Coronary artery (tissue), 2 donors: ENCODE measurements at regions not wholly inside any gene's neighbourhood (a gene's known extent, or its start where the extent isn't known, plus 50 kb on each side); places are given as distances from the start of the nearest gene placed in this dataset.
A peak's percentile ranks its signal among the peaks of the same experiment; 100 is the strongest.

Experiments used
- DNase-seq: peaks from one replicate; pipeline ENCODE4 v3.0.0-alpha.2; 2017; ENCODE audit warnings: low spot score
- H3K27ac ChIP-seq, 2 donors: fragments of 200-600 bp; sonication (generic); one replicate each; pipeline ENCODE4 v1.5.1; 2016 to 2019
- H3K4me3 ChIP-seq: fragments of 200-600 bp; sonication (generic); 2 replicates; pipeline ENCODE4 v1.5.1; 2016; ENCODE audit warnings: mild to moderate bottlenecking, moderate library complexity
- TF ChIP-seq, protein P1 (sequence below): fragments of 200-600 bp; sonication (generic); IDR thresholded peaks from one replicate; pipeline ENCODE4 v1.5.1; 2019; ENCODE audit warnings: antibody characterized with exemption

- TF ChIP-seq, protein P1, sequence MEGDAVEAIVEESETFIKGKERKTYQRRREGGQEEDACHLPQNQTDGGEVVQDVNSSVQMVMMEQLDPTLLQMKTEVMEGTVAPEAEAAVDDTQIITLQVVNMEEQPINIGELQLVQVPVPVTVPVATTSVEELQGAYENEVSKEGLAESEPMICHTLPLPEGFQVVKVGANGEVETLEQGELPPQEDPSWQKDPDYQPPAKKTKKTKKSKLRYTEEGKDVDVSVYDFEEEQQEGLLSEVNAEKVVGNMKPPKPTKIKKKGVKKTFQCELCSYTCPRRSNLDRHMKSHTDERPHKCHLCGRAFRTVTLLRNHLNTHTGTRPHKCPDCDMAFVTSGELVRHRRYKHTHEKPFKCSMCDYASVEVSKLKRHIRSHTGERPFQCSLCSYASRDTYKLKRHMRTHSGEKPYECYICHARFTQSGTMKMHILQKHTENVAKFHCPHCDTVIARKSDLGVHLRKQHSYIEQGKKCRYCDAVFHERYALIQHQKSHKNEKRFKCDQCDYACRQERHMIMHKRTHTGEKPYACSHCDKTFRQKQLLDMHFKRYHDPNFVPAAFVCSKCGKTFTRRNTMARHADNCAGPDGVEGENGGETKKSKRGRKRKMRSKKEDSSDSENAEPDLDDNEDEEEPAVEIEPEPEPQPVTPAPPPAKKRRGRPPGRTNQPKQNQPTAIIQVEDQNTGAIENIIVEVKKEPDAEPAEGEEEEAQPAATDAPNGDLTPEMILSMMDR, result no peak
- H3K4me3 ChIP-seq, result no peak overlapping the region
- H3K27ac ChIP-seq, result no peak overlapping the region
- no peak for DNase-seq
Observed at GRCh38 chr11:95461348-95461747, 230.3 kb upstream of the SESN3 start.

DNA sequence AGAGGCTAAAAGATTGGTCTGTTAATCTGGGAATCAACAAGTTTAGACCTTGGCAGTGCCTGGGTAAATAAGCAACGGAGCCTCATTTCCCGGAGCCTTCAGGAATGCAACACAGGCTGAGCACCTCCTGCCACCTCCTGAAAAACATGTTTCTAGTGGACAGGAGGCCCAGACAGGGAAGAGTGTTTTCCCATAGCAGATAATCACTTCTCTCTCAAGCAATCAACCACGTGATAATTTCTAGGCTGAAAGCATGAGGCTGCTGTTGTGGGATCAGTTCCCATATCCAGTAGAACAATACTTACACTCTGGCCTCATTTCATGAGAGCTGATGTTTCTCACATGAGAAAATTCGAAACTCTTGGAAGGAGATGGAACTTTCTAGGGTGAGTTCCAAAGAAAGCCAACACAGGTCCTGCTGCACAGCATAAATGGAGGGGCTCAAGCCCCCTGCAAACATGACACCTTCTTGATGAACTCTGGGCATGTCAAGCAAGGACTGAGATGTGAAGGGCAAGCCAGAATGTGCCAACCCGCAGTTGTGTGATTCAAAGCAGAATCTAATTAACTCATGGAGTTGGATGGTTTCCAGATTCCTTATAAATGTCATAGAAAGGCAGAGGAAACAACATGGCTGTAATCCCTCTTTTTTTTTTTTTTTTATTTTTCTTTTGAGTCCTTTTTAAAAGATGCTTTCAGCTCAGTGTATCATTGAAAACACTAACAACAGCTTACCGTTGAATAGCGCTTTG lies 228.5 kb upstream of the SESN3 start:
- TF ChIP-seq, protein P1, result no peak
- Histone ChIP-seq H3K27ac (peak overlapping the region; percentile 27 to 59), H3K4me3 (no peak overlapping the region)
- no peak for DNase-seq

DNA sequence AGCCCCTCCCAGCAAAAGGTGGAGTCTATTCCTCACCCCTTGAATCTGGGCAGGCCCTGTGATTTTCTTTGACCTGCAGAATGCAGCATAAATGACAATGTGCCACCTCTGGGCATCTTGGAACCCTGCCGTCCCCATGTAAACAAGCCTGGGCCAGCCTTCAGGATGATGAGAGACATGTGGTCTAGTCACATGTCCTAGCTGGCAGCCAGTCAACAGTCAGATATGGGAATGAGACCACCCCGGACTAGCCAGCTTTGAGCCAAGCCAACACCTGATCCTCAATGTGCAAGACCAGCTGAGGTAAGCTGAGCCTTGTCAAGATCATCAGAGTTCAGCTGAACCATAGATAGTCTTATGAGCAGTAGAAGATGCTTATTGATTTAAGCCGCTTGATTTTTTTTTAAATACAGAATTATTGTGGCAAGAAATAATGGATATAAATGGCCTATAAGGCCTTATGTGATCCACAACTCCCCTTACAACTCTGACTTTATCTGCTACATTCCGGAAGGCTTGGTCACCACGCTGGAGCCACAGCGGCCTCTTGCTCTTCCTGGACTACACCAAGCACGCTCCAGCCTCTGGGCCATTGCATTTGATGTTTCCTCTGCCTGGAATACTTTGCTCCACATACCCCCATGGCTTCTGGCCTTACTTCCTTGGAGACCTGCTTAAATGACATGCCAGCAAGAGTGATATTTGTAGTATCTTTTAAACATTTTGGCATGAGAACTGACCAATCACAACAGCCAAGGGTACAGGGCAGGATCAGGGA lies 225.9 kb upstream of the SESN3 start:
- DNase-seq, result no peak
- TF ChIP-seq, protein P1, result no peak
- no peak overlapping the region for H3K27ac ChIP-seq
- H3K4me3 ChIP-seq, result no peak overlapping the region

- no peak for DNase-seq
- Histone ChIP-seq H3K27ac (no peak overlapping the region), H3K4me3 (no peak overlapping the region)
- TF ChIP-seq, protein P1, result no peak
Observed at GRCh38 chr11:95455228-95455970, 224.4 kb upstream of the SESN3 start.

- Histone ChIP-seq H3K27ac (peak overlapping the region; percentile 73 to 83), H3K4me3 (peak overlapping the region; percentile 1)
- TF ChIP-seq, protein P1, result no peak
- peak; percentile 87 for DNase-seq
Observed at GRCh38 chr11:95453616-95454171, 222.7 kb upstream of the SESN3 start.

GRCh38 chr11:95451682-95452081 lies 220.7 kb upstream of the SESN3 start:
- TF ChIP-seq, protein P1, result no peak
- no peak for DNase-seq
- Histone ChIP-seq H3K4me3 (no peak overlapping the region), H3K27ac (peak overlapping the region; percentile 14 to 83)
